HG03565 (cell line): ENCODE measurements at regions not wholly inside any gene's neighbourhood (a gene's known extent, or its start where the extent isn't known, plus 50 kb on each side); places are given as distances from the start of the nearest gene placed in this dataset.
"Not testable (repeated sequence)": the region's sequence is repeated elsewhere in the genome, so short reads cannot be mapped to it uniquely, and the experiment has no call there.

Source experiments
- ATAC-seq: cut with Tn5 transposase; IDR thresholded peaks from one replicate; pipeline ENCODE4 v1.9.1; 2021; ENCODE audit warnings: mild to moderate bottlenecking, moderate library complexity; ENCODE audit not compliant: unreplicated experiment

- ATAC-seq: not testable (repeated sequence)
These were observed 352.8 kb upstream of the FRG2C start for GRCh38 chr3:75311306-75311705.

- ATAC-seq: not testable (repeated sequence)
These were observed 351.7 kb upstream of the FRG2C start for GRCh38 chr3:75312469-75312868.

- not testable (repeated sequence) for ATAC-seq
These were observed 344.4 kb upstream of the FRG2C start for GRCh38 chr3:75319776-75320175.

- no peak for ATAC-seq
These were observed 343.8 kb upstream of the FRG2C start for GRCh38 chr3:75320369-75320768.

- ATAC-seq: no peak
These were observed 343.1 kb upstream of the FRG2C start for GRCh38 chr3:75321060-75321459.

- not testable (repeated sequence) for ATAC-seq
These were observed 340.2 kb upstream of the FRG2C start for GRCh38 chr3:75323936-75324335.

- no peak for ATAC-seq
These were observed 338.4 kb upstream of the FRG2C start for GRCh38 chr3:75325716-75326115.

GRCh38 chr3:75327453-75327852 is 336.7 kb upstream of the FRG2C start:
- no peak for ATAC-seq

GRCh38 chr3:75329476-75330097 is 334.5 kb upstream of the FRG2C start:
- no peak for ATAC-seq

- ATAC-seq: not testable (repeated sequence)
These were observed 333.7 kb upstream of the FRG2C start for GRCh38 chr3:75330446-75330845.

GRCh38 chr3:75332090-75332489 is 332.0 kb upstream of the FRG2C start:
- ATAC-seq: not testable (repeated sequence)

- ATAC-seq: no peak
These were observed 331.3 kb upstream of the FRG2C start for GRCh38 chr3:75332794-75333193.

- no peak for ATAC-seq
These were observed 329.8 kb upstream of the FRG2C start for GRCh38 chr3:75334299-75334698.

GRCh38 chr3:75337226-75337900 is 326.8 kb upstream of the FRG2C start:
- ATAC-seq: no peak

GRCh38 chr3:75338342-75338741 is 325.8 kb upstream of the FRG2C start:
- ATAC-seq: no peak

GRCh38 chr3:75341324-75342067 is 322.6 kb upstream of the FRG2C start:
- no peak for ATAC-seq

- no peak for ATAC-seq
These were observed 321.7 kb upstream of the FRG2C start for GRCh38 chr3:75342425-75342824.

- not testable (repeated sequence) for ATAC-seq
These were observed 313.6 kb upstream of the FRG2C start for GRCh38 chr3:75350536-75350935.

GRCh38 chr3:75362086-75362784 is 301.9 kb upstream of the FRG2C start:
- ATAC-seq: not testable (repeated sequence)

GRCh38 chr3:75372964-75373363 is 291.2 kb upstream of the FRG2C start:
- ATAC-seq: not testable (repeated sequence)

- not testable (repeated sequence) for ATAC-seq
These were observed 284.3 kb upstream of the FRG2C start for GRCh38 chr3:75379840-75380239.
